ENCODE measurements at regions not wholly inside any gene's neighbourhood (a gene's known extent, or its start where the extent isn't known, plus 50 kb on each side); places are given as distances from the start of the nearest gene placed in this dataset.

DNA sequence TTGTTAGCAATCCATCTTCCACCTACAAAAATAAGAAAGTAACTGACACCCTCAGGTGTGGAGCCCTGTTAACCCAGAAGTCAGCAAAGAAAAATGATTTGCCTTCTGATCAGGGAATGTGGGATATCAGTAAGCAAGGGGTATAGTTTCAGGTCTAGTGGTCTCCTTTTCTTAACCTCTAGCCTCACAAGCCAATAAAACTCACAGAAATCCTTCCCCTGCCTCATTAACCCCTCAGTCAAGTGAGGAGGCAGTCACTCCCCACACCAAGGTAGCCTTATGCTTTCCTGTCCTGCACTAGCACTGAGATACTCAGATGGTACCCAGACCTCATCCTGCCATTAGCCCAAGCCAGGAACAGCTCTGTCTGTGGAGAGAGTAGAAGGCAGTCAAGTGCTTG is 103.4 kb upstream of the VASH1 start:
- no peak overlapping the region for H3K27ac ChIP-seq
- TF ChIP-seq, protein P1, sequence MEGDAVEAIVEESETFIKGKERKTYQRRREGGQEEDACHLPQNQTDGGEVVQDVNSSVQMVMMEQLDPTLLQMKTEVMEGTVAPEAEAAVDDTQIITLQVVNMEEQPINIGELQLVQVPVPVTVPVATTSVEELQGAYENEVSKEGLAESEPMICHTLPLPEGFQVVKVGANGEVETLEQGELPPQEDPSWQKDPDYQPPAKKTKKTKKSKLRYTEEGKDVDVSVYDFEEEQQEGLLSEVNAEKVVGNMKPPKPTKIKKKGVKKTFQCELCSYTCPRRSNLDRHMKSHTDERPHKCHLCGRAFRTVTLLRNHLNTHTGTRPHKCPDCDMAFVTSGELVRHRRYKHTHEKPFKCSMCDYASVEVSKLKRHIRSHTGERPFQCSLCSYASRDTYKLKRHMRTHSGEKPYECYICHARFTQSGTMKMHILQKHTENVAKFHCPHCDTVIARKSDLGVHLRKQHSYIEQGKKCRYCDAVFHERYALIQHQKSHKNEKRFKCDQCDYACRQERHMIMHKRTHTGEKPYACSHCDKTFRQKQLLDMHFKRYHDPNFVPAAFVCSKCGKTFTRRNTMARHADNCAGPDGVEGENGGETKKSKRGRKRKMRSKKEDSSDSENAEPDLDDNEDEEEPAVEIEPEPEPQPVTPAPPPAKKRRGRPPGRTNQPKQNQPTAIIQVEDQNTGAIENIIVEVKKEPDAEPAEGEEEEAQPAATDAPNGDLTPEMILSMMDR (conservative IDR thresholded peaks at IDR 0.05): no peak

DNA sequence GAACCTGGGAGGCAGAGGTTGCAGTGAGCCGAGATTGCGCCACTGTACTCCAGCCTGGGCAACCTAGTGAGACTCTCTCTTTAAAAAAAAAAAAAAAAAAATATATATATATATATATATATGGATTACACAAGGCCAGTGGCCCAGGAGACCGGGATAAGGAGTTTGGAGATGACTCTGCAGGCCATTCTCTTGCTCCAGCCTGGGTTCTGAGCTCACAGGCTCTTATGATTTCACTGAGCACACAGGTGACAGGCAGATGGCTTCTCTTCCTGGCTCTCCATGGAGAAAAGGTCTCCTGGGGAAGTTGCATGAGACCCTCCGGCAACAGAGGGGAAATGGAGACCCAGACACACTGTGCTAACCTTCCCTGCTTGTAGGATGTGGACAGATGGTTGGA is 98.7 kb upstream of the VASH1 start:
- TF ChIP-seq, protein P1 (conservative IDR thresholded peaks at IDR 0.05): no peak

GRCh38 chr14:76664790-76665189 is 96.5 kb upstream of the VASH1 start:
- TF ChIP-seq, protein P1 (conservative IDR thresholded peaks at IDR 0.05): no peak
- H3K27ac ChIP-seq: no peak overlapping the region

More for the DNA sequence above, 98.7 kb upstream of the VASH1 start:
- H3K27ac ChIP-seq: no peak overlapping the region

- H3K27ac ChIP-seq: no peak overlapping the region
- TF ChIP-seq, protein P1 (conservative IDR thresholded peaks at IDR 0.05): no peak
Measured at GRCh38 chr14:76666746-76667145, 94.5 kb upstream of the VASH1 start.

- TF ChIP-seq, protein P1 (conservative IDR thresholded peaks at IDR 0.05): no peak
Measured at GRCh38 chr14:76669770-76670169, 91.5 kb upstream of the VASH1 start.

DNA sequence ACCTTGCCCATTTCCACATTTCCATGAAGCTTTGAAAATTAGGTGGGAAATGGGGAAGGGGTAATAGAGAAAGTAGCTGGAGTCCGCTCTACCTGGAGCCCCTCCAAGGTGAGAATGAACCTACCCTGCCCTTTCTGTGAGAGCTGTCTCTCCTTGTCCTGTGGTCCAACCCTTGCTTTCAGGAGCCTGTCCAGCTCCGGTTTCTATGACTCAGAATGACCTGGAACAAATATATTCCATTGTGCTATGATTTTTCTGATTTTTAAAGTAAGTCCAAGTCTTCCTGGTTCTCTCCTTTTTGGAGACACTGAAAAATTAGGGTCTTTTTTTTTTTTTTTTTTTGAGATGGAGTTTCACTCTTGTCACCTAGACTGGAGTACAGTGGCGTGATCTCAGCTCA is 89.1 kb upstream of the VASH1 start:
- H3K27ac ChIP-seq: no peak overlapping the region
- TF ChIP-seq, protein P1 (conservative IDR thresholded peaks at IDR 0.05): no peak

More at GRCh38 chr14:76669770-76670169, 91.5 kb upstream of the VASH1 start:
- H3K27ac ChIP-seq: no peak overlapping the region

DNA sequence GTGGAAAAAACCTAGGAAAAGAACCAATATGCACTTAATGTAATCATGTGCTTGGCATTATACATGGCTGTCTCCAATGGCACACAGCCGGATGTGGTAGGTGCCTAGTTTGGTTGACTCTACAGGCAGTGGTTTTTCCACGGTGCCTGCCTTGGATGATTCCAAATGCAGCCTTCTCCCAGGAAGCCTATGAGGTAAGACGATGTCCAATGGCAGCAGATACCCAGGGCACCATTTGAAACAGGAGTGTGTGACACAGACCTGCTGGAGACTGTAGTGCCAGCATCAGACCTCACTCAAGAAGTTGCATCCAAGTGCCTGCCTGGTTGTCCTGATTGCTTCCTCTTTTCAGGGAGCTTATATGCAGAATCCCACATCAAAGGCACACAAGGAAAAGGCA is 88.0 kb upstream of the VASH1 start:
- TF ChIP-seq, protein P1 (conservative IDR thresholded peaks at IDR 0.05): no peak
- no peak overlapping the region for H3K27ac ChIP-seq

DNA sequence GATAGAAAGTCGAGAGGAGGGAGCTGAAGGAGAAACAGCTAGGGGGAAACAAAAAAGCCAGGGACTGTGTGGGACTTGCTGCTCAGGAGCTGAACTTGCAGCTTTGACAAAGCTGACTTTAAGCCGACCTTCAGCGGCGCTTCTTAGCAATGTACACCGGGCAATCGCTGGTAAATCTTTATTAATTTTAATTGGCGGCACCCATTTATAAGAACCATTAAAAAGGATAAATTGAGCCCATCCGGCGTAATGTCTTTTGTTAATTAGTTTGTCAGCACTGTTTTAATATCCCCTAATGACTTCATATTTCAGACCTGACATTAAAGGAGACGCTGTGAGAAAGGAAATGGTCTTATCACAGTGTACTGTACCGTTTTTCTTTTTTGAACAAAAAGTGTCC is 86.2 kb upstream of the VASH1 start:
- H3K27ac ChIP-seq: no peak overlapping the region
- TF ChIP-seq, protein P1 (conservative IDR thresholded peaks at IDR 0.05): no peak

Measured in VCaP (cell line).